HG03521 (cell line): ENCODE measurements at regions not wholly inside any gene's neighbourhood (a gene's known extent, or its start where the extent isn't known, plus 50 kb on each side); places are given as distances from the start of the nearest gene placed in this dataset.

ENCODE experiments used
- ATAC-seq: cut with Tn5 transposase; IDR thresholded peaks from one replicate; pipeline ENCODE4 v1.9.1; 2021; ENCODE audit warnings: mild to moderate bottlenecking, moderate library complexity; ENCODE audit not compliant: unreplicated experiment

DNA sequence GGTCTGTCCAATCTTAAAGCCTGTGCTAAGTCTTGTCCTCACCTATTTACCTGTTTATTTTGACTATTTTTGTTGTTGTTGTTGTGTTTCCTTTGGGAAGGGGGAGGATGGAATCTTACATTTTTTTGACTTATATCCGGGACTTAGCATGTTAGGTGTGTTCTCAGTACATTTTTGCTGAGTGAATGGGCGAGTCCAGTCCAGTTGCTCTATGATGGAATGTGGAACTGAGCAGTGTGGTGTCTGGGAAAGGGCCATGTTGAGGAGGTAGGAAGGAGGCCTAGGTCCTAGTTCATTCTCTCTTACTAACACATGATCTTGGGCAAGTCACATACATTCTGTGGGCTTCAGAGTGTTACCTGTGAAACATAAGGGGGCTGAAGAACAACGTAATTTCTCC, 80.9 kb upstream of the SLC38A2 start:
- no peak for ATAC-seq

DNA sequence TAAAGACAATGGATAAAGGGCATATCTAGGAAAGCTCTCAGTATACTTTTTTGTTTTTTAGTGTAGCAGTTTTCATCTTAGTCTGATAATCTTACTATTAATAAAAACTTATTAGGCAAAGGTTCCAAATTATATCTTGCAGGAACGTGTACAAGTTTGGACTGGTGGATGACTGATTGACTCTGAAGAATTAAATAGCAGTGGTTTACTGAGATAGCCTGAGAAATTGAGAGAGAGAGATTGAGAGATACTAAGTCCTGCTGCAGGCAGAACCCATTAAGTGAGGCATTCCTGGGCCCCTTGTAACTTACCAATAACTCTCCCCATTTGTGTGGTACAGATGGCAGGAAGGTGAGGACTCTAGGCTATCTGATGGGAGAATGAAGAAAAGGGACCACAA, 80.2 kb upstream of the SLC38A2 start:
- ATAC-seq = no peak

- no peak for ATAC-seq
These were observed 79.6 kb upstream of the SLC38A2 start for GRCh38 chr12:46452061-46452615.

- no peak for ATAC-seq
These were observed 78.9 kb upstream of the SLC38A2 start for GRCh38 chr12:46451276-46452021.

- ATAC-seq = no peak
These were observed 77.7 kb upstream of the SLC38A2 start for GRCh38 chr12:46450279-46450748.

DNA sequence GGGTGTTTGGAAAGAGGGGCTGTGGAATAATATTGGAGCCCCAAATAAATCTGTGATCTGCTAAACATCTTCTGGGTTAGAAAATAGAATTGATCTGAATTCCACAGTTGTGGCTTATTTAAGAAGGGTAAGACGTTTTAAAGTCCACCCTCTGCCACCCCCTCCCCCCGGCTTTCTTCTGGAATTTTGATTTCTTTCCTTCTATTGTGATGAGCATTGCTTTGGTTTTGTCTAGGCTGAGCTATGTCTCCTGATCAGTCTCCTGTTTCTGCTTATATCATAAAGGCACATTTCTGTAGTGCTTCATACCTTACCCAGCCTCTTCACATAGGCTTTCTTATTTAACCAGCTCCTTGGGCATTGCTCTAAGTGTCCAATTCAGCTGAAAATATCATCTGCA, 77.3 kb upstream of the SLC38A2 start:
- ATAC-seq = no peak

DNA sequence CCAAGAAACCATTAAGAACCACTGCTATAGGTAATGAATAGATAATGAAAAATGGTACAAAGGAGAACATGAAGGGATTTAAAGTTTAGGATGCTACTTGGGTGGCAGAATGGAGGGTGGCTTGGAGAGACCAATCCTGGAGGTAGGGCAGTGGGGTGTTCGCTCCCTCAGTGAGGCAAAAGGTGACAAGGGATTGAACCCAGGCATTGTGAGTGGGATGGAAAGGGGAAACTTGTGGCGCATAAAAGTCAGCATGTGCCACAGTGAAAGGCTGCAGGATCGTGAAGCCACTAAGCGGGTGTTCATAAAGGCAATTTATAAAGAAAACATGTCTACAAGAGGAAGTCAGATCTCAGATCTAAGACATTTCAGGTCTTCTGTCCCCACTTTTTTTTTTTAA, 76.7 kb upstream of the SLC38A2 start:
- ATAC-seq = no peak

DNA sequence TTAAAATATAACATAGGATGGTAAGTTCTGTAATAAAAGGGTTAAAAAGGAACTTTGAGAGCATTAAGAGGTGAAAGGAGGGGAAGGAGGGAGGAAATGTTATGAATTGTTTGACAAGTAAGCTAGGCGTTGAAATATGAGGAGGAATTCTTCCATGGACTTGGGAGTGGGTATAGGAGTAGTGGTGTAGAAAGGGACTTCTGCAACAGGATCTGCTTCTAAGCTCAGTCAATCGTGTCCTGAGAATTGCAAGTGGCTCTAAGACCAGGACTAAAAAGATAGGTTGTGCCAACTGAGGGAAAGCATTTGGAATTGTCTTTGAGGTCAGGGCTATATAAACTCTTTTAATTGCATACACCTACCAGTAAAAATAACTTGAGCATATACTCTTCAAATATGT, 74.1 kb upstream of the SLC38A2 start:
- no peak for ATAC-seq

DNA sequence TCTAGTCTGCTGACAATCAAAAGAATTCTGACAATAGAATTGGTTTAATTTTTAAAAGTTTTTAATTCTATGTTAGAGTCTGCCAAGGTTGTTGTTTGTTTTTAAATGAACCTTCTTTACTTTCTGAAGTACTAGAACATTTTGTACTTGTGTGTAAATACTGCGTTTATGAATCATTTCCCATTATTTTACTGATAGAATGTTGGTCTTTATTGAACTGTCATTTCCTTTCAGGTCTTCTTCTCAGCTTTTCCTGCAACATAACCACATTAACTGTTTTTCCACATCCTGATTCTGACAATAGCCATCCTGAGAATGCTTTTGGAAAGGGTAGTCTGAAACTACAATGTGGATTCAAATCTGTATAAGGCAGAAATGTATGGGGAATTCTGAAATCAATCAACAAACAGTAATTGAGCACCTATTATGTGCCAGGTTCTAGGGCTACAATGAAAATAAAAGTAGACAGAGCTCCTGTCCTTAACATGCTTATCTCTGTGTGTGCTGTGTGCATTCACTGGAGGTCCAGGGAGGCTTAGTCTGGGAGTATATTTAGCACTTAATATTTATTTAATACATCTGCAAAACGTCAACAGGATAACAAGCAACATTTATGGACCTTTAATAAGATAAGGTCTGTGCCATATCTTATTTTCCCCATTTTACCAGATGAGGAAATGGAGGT, 73.1 kb upstream of the SLC38A2 start:
- ATAC-seq = no peak

GRCh38 chr12:46445093-46445492, 72.5 kb upstream of the SLC38A2 start:
- no peak for ATAC-seq

DNA sequence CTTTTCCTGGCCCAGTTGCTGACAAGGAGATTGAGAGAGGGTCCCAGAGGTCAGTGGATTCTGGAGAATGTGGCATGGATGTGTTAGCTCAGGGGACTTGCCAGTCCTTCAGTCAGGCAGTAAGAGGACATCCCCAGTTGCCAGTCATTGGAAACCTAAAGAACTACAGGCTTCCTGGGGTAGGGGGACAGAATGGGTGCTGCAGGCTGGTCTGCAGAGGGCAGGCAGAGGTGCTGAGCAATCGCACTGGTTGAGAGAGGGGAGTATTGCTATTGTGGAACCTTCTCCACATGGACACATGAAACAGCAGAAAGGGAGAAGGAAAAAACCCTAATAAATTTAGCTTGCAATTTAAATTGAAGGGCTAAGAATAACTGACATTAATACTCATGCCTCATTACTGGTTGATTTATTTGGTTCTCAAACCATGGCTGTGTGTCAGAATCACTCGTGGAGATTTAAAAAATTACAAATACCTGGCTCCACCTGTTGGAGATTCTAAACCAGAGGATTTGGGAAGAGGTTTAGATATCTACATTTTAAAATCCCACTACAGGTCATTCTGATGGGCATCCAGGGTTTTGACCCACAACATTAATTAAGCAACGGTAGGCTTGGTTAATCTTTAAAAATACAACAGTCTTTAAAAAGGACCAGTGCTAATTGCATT, 71.2 kb upstream of the SLC38A2 start:
- ATAC-seq = no peak

- ATAC-seq = no peak
These were observed 70.2 kb upstream of the SLC38A2 start for GRCh38 chr12:46442738-46443137.

- ATAC-seq = no peak
These were observed 69.7 kb upstream of the SLC38A2 start for GRCh38 chr12:46442239-46442638.

GRCh38 chr12:46439793-46440511, 67.4 kb upstream of the SLC38A2 start:
- no peak for ATAC-seq

DNA sequence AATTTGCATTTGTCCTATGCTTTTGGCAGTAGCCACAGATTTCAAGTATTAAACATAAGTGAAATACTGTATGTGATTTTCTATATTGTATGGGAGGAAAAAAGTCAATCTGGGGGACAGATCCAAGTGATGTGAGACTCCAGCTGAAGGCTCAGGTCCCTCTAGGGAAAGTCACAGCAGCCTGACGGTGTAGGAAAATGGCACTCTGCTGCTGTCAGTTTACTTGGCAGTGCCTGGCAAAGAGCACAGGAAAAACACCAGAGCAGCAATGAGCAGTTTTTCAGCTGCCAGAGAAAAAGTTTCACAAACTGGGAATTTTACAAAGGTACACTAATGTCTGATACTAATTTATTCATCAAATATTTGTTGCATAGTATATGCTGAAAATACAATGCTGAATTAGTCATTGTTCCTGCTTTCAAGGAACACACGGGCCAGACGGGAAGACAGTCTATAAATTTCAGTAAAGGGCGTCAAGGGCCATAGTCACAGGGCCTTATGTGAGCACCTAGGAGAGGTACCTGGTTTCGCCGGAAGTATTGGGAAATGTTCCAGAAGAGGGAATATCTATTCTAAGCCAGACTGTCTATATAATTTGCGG, 66.2 kb upstream of the SLC38A2 start:
- ATAC-seq = no peak

DNA sequence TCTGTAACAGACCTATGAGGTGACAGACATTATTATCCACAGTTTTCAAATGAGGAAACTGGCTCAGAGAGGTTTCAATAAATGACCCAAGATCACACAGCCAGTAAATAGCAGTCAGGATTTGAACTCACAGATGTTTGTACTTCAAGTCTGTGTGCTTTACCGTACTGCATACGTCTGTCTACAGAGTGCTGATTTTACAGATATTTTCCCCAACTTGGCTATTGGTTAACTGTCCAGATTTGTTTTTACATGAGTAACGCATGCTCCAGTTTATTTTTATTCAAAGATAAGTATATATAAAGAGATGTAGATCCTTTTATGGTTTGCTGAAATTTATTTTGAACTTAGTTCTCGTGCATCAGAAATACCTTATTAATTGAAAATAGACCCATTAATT, 65.7 kb upstream of the SLC38A2 start:
- ATAC-seq = no peak

DNA sequence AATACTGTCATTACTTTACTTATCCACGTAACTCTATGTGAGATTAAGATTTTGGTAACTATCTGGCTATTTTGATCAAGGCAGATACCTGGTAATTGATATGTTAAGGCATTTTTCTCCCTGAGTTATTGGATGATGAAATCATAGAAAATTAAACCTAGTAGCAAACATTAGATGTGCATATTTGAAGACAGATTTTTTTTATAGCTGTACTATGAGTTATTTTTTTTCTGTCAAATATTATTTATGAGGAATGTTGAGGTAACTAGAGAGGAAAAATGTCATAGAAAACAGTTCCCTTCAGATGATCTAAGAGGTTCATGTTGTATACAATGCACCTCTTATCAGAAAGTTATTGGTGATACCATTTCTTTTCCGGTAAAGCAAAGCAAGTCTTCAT, 64.9 kb upstream of the SLC38A2 start:
- ATAC-seq = no peak

- ATAC-seq = no peak
These were observed 64.2 kb upstream of the SLC38A2 start for GRCh38 chr12:46436747-46437146.

DNA sequence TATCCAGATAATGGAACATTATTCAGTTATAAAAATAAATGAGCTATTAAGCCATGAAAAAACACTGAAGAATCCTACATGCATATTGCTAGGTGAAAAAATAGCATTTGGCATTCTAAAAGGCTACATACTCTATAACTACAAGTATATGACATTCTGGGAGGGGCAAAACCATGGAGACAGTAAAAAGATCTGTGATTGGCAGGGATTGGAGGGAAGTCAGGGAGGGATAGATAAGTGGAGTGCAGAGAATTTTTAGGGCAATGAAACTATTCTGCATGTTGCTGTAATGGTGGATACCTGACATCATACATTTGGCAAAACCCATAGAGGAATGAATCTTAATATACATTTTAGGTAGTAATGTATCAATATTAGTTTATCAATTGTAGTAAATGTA, 63.1 kb upstream of the SLC38A2 start:
- no peak for ATAC-seq

DNA sequence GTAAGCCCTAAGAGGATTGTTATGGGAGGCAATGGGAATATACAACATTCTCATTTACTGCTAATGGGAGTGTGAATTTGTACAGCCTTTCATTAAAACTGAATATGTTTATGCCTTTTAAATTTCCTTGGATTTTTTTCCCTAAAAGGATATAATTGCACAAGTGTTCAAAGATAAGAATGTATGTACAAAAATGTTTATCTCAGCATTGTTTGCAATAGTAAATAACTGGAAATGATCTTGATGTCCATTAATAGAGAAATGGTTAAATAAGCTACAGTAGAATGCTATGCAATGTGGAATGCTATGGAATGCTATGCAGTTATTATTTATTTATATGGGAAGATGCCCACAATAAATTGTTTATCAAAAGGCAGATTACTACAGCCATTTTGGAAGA, 62.5 kb upstream of the SLC38A2 start:
- ATAC-seq = no peak

DNA sequence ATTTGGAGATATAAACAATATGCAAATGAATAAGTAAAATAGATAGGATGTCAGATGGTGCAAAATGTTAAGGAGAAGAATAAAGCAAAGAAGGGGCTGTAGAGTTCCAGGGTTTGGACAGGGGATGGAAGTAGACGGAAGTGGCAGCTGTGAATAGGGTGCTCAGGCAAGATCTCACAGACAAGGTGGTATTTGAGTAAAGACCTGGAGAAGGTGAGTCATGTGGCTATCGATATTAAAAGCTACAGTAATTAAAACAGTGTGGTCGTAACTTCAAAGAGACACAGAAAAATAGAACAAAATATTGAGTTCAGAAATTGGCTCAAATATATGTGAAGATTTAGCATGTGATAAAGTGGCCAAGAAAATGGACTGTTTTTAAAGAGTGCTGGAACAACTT, 61.3 kb upstream of the SLC38A2 start:
- ATAC-seq = no peak
